ENCODE measurements at regions not wholly inside any gene's neighbourhood (a gene's known extent, or its start where the extent isn't known, plus 50 kb on each side); places are given as distances from the start of the nearest gene placed in this dataset.

DNA sequence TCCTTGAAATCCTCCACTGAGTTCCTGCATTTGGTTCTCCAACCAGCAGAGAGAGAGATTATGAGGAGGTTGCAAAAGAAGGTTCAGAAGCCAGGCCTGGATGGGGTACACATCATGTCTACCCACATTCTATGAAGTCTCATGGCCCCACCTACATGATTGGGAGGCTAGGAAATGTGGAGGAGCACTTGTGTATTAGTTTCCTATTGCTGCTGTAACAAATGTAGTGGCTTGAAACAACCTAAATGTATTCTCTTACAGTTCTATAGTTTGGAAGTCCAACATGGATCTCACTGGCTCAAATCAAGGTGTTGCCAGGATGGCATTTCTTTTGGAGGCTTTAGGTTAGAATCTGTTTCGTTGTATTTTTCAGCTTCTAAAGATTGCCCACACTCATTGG is 134.2 kb upstream of the ZNF648 start:
- TF ChIP-seq, protein P1, sequence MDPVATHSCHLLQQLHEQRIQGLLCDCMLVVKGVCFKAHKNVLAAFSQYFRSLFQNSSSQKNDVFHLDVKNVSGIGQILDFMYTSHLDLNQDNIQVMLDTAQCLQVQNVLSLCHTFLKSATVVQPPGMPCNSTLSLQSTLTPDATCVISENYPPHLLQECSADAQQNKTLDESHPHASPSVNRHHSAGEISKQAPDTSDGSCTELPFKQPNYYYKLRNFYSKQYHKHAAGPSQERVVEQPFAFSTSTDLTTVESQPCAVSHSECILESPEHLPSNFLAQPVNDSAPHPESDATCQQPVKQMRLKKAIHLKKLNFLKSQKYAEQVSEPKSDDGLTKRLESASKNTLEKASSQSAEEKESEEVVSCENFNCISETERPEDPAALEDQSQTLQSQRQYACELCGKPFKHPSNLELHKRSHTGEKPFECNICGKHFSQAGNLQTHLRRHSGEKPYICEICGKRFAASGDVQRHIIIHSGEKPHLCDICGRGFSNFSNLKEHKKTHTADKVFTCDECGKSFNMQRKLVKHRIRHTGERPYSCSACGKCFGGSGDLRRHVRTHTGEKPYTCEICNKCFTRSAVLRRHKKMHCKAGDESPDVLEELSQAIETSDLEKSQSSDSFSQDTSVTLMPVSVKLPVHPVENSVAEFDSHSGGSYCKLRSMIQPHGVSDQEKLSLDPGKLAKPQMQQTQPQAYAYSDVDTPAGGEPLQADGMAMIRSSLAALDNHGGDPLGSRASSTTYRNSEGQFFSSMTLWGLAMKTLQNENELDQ (tag by site-specific recombination; IDR thresholded peaks at IDR 0.05; ENCODE audit: low read depth): no peak
- TF ChIP-seq ZNF521 (tag by site-specific recombination; IDR thresholded peaks at IDR 0.05) (no peak), ZNF701 (tag by site-specific recombination; IDR thresholded peaks at IDR 0.05) (no peak), BCL11A (tag by site-specific recombination; IDR thresholded peaks at IDR 0.05; ENCODE audit: low read depth) (no peak), ZNF354C (tag by site-specific recombination; IDR thresholded peaks at IDR 0.05; ENCODE audit: borderline replicate concordance, low read depth) (no peak), ZNF140 (tag by site-specific recombination; IDR thresholded peaks at IDR 0.05) (no peak), ZNF202 (tag by site-specific recombination; IDR thresholded peaks at IDR 0.05; ENCODE audit: borderline replicate concordance) (no peak), ZNF311 (tag by site-specific recombination; IDR thresholded peaks at IDR 0.05; ENCODE audit: borderline replicate concordance) (no peak), EGR2 (tag by site-specific recombination; IDR thresholded peaks at IDR 0.05; ENCODE audit: low read depth) (no peak), ZNF292 (tag by site-specific recombination; IDR thresholded peaks at IDR 0.05; ENCODE audit: borderline replicate concordance, low read depth) (no peak), ZNF155 (tag by site-specific recombination; IDR thresholded peaks at IDR 0.05) (no peak), ZNF624 (tag by site-specific recombination; IDR thresholded peaks at IDR 0.05) (no peak), TCF7L2 (IDR thresholded peaks at IDR 0.05; ENCODE audit: borderline replicate concordance, low read depth, low read length) (no peak), MEIS1 (CRISPR knock-in tag; IDR thresholded peaks at IDR 0.05; ENCODE audit: borderline replicate concordance) (no peak)
- TF ChIP-seq, protein P2, sequence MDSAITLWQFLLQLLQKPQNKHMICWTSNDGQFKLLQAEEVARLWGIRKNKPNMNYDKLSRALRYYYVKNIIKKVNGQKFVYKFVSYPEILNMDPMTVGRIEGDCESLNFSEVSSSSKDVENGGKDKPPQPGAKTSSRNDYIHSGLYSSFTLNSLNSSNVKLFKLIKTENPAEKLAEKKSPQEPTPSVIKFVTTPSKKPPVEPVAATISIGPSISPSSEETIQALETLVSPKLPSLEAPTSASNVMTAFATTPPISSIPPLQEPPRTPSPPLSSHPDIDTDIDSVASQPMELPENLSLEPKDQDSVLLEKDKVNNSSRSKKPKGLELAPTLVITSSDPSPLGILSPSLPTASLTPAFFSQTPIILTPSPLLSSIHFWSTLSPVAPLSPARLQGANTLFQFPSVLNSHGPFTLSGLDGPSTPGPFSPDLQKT (IDR thresholded peaks at IDR 0.05; ENCODE audit: borderline replicate concordance, low read depth, low read length): no peak
- Histone ChIP-seq H3K36me3 (ENCODE audit: control insufficient read depth in 2 of 2, insufficient read depth in 1 of 2, low read length in 2 of 2) (no peaks in the 10 kb centered on the region), H3K4me1 (ENCODE audit: control insufficient read depth, insufficient read depth, low read length) (no peaks in the 10 kb centered on the region), H3K9me3 (ENCODE audit: control insufficient read depth, insufficient read depth, low read depth, low read length) (no peaks in the 10 kb centered on the region), H3K4me3 (ENCODE audit: low read depth, low read length) (no peak overlapping the region), H3K27ac (ENCODE audit: extremely low read depth, low read depth, low read length) (no peak overlapping the region)
- CTCF ChIA-PET: interaction anchor here (1.1 to 3.1 kb wide), 3 partner anchors 52 to 111 kb away, joined by 4 to 39 read pairs (median 11); no protein-coding TSS in a partner anchor
- POLR2A ChIA-PET: no interaction called here

DNA sequence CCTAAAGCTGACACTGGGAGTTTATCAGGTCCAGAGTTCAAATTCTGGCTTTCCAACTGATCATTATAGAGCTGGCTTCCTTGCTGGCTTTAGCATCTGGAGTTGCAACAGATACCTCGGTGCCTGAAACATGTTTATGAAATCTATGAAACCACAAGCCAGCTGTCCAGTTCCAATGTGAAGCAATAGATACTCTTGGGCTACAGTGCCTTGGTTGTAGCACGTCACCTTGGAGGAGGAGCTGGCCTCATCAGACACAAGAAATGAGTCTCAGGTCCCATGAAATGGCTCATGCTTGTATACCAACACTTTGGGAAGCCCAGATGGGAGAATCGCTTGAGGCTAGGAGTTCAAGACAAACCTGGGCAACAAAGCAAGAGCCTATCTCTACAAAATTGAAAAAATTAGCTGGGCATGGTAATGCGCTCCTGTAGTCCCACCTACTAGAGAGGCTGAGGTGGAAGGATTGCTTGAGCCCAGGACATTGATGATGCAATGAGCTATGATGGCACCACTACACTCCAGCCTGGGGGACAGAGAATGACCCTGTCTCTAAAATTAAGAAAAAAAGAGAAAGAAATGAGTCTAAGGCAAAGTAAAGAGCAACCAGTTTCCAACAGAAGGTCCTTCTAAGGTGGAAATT is 132.5 kb upstream of the ZNF648 start:
- Histone ChIP-seq H3K9me3 (ENCODE audit: control insufficient read depth, insufficient read depth, low read depth, low read length) (no peaks in the 10 kb centered on the region), H3K4me3 (ENCODE audit: low read depth, low read length) (no peak overlapping the region), H3K27ac (ENCODE audit: extremely low read depth, low read depth, low read length) (no peak overlapping the region), H3K4me1 (ENCODE audit: control insufficient read depth, insufficient read depth, low read length) (no peaks in the 10 kb centered on the region), H3K36me3 (ENCODE audit: control insufficient read depth in 2 of 2, insufficient read depth in 1 of 2, low read length in 2 of 2) (no peaks in the 10 kb centered on the region)
- CTCF ChIA-PET: interaction anchor here (1.2 to 2.7 kb wide), 2 partner anchors 50 to 109 kb away, joined by 9 to 11 read pairs; no protein-coding TSS in a partner anchor
- POLR2A ChIA-PET: interaction anchor here (1.0 to 1.4 kb wide), 2 partner anchors 196 to 198 kb away, joined by 3 to 5 read pairs; partner anchors contain the start of gene GLUL
- no peak for TF ChIP-seq ZFHX2 (tag by site-specific recombination; conservative IDR thresholded peaks at IDR 0.05)
- TF ChIP-seq ZNF423 (tag by site-specific recombination; IDR thresholded peaks at IDR 0.05): no peak
- TF ChIP-seq, protein P3, sequence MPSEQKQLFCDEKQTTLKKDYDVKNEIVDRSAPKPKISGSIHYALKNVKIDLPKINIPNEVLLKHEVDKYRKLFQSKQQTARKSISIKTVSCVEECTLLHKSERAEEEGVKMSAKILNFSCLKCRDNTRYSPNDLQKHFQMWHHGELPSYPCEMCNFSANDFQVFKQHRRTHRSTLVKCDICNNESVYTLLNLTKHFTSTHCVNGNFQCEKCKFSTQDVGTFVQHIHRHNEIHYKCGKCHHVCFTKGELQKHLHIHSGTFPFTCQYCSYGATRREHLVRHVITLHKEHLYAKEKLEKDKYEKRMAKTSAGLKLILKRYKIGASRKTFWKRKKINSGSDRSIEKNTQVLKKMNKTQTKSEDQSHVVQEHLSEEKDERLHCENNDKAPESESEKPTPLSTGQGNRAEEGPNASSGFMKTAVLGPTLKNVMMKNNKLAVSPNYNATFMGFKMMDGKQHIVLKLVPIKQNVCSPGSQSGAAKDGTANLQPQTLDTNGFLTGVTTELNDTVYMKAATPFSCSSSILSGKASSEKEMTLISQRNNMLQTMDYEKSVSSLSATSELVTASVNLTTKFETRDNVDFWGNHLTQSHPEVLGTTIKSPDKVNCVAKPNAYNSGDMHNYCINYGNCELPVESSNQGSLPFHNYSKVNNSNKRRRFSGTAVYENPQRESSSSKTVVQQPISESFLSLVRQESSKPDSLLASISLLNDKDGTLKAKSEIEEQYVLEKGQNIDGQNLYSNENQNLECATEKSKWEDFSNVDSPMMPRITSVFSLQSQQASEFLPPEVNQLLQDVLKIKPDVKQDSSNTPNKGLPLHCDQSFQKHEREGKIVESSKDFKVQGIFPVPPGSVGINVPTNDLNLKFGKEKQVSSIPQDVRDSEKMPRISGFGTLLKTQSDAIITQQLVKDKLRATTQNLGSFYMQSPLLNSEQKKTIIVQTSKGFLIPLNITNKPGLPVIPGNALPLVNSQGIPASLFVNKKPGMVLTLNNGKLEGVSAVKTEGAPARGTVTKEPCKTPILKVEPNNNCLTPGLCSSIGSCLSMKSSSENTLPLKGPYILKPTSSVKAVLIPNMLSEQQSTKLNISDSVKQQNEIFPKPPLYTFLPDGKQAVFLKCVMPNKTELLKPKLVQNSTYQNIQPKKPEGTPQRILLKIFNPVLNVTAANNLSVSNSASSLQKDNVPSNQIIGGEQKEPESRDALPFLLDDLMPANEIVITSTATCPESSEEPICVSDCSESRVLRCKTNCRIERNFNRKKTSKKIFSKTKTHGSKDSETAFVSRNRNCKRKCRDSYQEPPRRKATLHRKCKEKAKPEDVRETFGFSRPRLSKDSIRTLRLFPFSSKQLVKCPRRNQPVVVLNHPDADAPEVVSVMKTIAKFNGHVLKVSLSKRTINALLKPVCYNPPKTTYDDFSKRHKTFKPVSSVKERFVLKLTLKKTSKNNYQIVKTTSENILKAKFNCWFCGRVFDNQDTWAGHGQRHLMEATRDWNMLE (tag by site-specific recombination; conservative IDR thresholded peaks at IDR 0.05; ENCODE audit: low read depth): no peak
- TF ChIP-seq ZNF555 (tag by site-specific recombination; conservative IDR thresholded peaks at IDR 0.05): no peak
- TF ChIP-seq ZXDB (tag by site-specific recombination; IDR thresholded peaks at IDR 0.05): no peak

Data from HEK293 (cell line).